ENCODE measurements at regions not wholly inside any gene's neighbourhood (a gene's known extent, or its start where the extent isn't known, plus 50 kb on each side); places are given as distances from the start of the nearest gene placed in this dataset.
A peak's percentile ranks its signal among the peaks of the same experiment; 100 is the strongest.
"Not testable (repeated sequence)": the region's sequence is repeated elsewhere in the genome, so short reads cannot be mapped to it uniquely, and the experiment has no call there.

DNA sequence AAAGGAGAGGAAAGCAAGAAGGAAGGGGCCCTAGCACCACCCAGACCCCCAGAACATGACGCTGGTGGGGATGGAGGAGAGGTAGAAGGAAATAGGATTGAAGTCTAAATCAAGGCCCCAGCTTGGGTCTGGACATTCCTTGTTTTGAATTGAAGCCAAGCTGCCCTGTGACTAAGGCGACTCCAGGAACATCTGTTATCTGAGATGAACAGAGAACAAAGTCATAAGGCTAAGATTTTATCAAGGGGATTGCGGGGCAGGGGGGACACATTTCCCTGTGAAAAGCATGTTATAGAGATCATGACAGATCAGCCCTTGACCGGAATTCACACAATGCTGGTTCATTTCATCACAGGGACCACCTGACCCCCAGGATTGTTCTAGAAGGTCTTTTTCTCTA is 80.6 kb upstream of the ADGRL1 start:
- not testable (repeated sequence) for DNase-seq (ENCODE audit: insufficient read length, low spot score); FAIRE-seq

DNA sequence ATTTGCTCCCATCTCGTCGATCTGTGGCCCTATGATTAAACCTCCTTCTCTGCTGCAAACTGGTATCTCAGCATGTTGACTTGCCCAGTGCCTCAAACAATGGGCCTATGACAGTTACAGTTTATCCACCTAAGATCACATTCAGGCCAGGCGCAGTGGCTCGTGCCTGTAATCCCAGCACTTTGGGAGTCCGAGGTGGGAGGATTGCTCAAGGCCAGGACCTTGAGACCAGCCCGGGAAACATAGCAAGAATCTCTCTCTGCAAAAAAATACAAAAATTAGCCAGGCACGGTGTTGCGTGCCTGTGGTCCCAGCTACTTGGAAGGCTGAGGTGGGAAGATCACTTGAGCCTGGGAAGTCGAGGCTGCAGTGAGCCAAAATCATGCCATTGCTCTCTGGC is 79.8 kb upstream of the ADGRL1 start:
- not testable (repeated sequence) for FAIRE-seq; DNase-seq (ENCODE audit: insufficient read length, low spot score)

DNA sequence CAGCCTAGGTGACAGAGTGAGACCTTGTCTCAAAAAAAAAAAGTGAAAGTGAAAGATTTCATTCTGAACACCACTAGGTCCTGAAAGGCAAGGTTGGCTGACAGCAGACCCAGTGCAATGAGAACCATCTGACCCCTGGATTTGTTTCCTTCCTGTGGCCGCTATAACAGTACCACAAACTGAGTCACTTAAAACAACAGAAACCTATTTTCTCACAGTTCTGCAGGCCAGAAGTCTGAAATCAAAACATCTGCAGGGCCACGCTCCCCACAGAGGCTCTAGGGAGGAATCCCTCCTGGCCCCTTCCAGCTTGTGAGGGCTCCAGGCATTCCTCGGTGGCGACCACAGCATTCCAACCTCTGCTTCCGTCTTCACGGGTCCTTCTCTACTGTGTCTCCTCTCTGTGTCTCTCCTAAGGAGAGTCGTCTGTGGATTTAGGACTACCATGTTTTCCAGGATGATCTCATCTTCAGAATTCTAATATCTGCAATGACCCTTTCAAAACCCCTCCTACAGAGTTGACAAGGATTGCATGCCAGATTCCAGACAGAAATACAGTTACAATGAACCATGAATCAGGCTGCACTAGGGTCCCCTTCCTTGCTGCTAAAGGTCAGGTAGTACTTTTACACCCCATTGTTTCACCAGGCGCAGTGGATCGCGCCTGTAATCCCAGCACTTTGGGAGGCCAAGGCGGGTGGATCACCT is 78.0 kb upstream of the ADGRL1 start:
- FAIRE-seq = peak; percentile 70
- DNase-seq (ENCODE audit: insufficient read length, low spot score) = peak; percentile 53

DNA sequence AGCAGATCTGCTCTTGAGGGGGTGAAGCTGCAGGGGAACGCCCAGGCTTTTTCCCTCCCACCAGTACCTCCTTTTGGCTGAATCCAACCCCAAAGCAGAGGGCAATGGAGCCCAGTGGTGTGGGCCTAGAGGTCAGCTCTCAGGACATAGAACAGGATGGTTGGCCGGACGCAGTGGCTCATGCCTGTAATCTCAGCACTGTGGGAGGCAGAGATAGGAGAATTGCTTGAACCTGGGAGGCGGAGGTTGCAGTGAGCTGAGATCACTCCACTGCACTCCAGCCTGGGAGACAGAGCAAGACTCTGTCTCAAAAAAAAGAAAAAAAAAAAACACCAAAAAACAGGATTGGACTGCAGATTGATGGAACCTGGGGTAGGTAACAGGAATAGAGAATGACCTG is 73.3 kb upstream of the ADGRL1 start:
- not testable (repeated sequence) for DNase-seq (ENCODE audit: insufficient read length, low spot score); FAIRE-seq

DNA sequence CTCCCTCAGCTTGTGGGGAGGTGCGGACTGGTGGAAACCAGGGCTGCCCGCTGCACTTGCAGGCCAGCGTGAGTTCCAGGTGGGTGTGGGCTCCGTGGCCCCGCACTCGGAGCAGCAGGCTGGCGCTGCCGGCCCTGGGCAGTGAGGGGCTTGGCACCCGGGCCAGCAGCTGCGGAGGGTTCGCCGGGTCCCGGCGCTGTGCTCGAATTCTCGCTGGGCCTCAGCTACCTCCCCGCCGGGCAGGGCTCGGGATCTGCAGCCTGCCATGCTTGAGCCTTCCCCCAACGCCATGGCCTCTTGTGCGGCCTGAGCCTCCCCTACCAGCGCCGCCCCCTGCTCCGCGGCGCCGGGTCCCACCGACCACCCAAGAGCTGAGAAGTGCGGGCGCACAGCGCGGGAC is 71.6 kb upstream of the ADGRL1 start:
- FAIRE-seq = no peak
- no peak for DNase-seq (ENCODE audit: insufficient read length, low spot score)

DNA sequence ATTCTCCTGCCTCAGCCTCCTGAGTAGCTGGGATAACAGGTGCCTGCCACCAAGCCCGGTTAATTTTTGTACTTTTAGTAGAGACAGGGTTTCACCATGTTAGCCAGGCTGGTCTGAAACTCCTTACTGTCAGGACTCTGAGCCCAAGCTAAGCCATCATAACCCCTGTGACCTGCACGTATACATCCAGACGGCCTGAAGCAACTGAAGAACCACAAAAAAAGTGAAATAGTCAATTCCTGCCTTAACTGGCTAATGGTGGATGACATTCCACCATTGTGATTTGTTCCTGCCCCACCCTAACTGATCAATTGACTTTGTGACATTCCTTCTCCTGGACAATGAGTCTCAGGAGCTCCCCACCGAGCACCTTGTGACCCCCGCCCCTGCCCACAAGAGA is 69.9 kb upstream of the ADGRL1 start:
- not testable (repeated sequence) for FAIRE-seq; DNase-seq (ENCODE audit: insufficient read length, low spot score)

DNA sequence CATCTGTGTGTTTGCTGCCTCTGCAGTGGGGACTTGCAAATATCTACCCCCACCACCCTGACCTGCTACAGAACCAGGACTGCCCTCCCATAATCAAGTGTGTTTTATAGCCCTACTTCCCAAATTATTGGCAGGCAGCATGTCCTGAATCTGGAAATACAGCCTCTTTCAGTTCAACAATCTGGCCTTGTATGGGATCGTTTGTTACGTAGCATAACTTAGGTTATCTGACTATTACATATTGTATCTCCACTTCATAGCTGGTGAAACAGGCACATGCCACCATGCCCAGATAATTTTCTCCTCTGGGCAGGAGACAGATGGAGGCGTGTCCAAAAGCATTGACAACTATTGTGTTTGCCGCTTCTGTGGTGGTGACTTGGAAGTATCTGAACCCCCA is 66.7 kb upstream of the ADGRL1 start:
- DNase-seq (ENCODE audit: insufficient read length, low spot score) (no peak), FAIRE-seq (no peak)

DNA sequence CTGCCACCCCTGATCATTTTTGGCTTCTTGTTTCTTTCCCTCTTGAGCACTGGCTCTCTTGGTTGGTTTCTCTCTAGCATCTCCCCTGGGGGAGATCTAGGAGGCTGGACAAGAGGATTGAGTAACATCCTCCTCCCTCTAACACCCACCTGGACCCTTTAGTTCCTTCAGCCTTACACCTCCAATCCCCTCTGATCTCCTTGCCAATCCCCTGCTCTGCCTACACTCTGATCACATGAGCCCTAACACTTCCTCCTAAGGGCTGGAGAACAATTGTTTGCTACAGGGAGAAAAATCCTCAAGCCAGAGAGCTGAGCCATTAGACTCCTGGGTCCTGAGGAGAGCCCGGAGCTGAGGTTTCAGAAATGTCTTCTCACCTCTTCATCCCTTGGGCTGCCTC is 65.9 kb upstream of the ADGRL1 start:
- FAIRE-seq = no peak
- DNase-seq (ENCODE audit: insufficient read length, low spot score) = no peak

DNA sequence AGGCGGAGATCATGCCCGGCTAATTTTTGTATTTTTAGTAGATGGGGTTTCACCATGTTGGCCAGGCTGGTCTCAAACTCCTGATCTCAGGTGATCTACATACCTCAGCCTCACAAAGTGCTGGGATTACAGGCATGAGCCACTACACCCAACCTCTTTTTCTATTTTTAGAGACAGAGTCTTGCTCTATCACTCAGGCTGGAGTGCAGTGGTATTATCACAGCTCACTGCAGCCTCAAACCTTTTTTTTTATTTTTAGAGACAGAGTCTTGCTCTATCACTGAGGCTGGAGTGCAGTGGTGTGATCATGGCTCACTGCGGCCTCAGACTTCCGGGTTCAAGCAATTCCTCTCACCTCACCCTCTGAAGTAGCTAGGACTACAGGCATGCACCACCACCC is 64.6 kb upstream of the ADGRL1 start:
- DNase-seq (ENCODE audit: insufficient read length, low spot score); FAIRE-seq: not testable (repeated sequence)

DNA sequence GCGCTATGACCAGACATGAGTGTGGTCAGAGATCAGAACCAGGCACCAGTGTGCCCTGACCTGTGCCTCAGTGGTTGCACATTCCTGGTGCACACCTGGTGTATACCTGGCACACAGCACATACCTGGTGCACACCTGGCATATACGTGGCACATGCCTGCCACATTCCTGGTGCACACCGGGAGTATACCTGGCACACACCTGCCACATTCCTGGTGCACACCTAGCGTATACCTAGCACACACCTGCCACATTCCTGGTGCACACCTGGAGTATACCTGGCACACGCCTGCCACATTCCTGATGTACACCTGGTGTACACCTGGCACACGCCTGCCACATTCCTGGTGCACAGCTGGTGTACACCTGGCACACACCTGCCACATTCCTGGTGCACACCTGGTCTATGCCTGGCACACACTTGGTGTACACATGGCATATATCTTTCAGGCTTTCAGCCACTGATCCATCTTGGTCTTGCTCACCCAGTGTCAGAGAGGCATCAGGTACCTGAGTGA is 61.3 kb upstream of the ADGRL1 start:
- DNase-seq (ENCODE audit: insufficient read length, low spot score) (no peak), FAIRE-seq (no peak)

DNA sequence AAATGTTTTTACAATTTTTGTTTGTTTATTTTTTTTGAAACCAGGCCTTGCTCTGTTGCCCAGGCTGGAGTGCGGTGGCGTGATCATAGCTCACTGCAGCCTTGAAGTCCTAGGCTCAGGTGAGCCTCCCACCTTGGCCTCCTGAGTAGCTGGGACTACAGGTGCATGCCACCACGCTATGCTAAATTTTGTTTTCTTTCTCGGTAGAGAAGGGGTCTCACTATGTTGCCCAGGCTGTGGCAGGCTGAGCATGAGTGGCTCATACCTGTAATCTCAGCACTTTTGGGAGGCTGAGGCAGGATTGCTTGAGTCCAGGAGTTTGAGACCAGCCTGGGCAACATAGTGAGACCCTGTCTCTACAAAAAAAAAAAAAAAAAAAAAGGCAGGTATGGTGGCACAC is 60.2 kb upstream of the ADGRL1 start:
- not testable (repeated sequence) for FAIRE-seq; DNase-seq (ENCODE audit: insufficient read length, low spot score)

DNA sequence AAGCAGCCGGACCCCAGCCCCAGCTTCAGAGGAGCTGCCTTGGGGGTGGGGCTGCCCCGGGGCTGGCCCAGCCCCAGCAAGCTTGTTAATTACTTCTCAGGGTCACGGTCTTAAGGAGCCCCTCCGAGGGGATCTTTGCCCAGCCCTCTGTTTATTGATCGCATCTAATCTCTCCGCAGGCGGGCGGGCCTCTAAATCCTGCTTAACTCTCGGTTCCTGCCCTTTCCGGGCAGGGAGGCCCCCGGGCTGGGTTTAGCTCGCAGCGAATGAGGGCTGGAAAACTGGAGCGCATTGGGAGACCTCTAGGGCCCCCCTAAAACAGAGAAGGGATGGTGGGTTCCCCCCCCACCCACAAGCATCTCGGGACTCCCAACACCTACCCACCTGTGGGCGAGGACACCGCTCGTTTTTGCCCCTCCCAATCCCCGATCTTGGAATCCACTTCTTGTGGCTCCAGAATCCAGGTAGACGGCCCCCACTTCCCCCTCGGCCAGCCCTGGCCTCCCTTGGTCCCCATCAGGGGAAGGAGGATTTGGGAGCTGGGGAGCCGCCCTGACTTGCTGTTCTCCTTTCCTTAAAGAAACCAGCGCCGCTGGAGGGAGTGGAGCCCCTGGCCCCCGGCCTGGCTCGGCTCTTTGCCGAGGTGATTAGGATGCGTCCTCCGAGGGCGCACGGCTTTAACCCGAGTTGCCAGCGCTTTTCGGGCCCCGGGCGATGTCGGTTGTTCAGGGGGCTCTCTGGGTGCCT is 59.5 kb upstream of the ADGRL1 start:
- FAIRE-seq (no peak), DNase-seq (ENCODE audit: insufficient read length, low spot score) (no peak)

DNA sequence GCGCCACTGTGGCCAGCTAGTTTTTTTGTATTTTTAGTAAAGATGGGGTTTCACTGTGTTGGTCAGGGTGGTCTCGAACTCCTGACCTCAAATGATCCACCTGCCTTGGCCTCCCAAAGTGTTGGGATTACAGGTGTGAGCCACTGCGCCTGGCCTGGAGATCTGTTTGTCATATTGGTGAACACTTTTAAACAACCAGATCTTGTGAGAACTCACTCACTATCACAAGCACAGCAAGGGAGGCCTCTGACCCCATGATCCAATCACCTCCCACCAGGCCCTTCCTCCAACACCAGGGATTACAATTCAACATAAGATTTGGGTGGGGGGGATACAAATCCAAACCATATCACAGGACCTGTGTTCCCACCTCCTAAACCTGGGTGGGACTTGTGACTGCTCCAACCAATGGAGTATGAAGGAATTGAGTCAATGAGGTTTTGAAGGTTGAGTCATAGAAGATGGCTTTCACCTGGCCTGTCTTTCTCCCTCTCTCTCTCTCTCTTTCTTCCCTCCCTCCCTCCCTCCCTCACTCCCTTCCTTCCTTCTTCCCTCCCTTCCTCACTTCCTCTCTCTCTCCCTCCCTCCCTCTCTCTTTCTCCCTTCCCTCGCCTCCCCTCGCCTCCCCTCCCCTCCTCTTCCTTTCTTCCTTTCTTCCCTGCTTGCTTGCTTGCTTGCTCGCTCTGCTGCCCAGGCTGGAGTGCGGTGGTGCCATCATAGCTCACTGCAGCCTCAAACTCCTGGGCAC is 50.1 kb upstream of the ADGRL1 start:
- not testable (repeated sequence) for FAIRE-seq; DNase-seq (ENCODE audit: insufficient read length, low spot score)
